Tibial nerve (tissue), 4 donors: ENCODE measurements at regions not wholly inside any gene's neighbourhood (a gene's known extent, or its start where the extent isn't known, plus 50 kb on each side); places are given as distances from the start of the nearest gene placed in this dataset.

Experiments
- DNase-seq, 2 donors: peaks; one replicate each; pipeline ENCODE4 v3.0.0-alpha.2; 2019; ENCODE audit warnings: low spot score in 2 of 2
- H3K27ac ChIP-seq, 4 donors: fragments of 200-600 bp; sonication (generic) in 3 of 4; one replicate each; pipeline ENCODE4 v1.5.1; 2017 to 2019; ENCODE audit warnings: mild to moderate bottlenecking in 1 of 4
- H3K27me3 ChIP-seq, 2 donors: fragments of 200-600 bp; sonication (generic) in 1 of 2; one replicate each; pipeline versions ENCODE4 v1.5.1 to v1.6.0; 2017 to 2019
- H3K36me3 ChIP-seq, 3 donors: fragments of 200-600 bp; sonication (generic); one replicate each; pipeline ENCODE4 v1.5.1; 2018 to 2019
- H3K4me1 ChIP-seq, 4 donors: fragments of 200-600 bp; sonication (generic) in 3 of 4; one replicate each; pipeline ENCODE4 v1.5.1; 2017 to 2019
- H3K4me3 ChIP-seq, 4 donors: fragments of 200-600 bp; sonication (generic) in 3 of 4; one replicate each; pipeline ENCODE4 v1.5.1; 2017 to 2019; ENCODE audit warnings: mild to moderate bottlenecking in 1 of 4, moderate library complexity in 1 of 4
- H3K9me3 ChIP-seq, 4 donors: fragments of 200-600 bp; sonication (generic) in 3 of 4; one replicate each; pipeline ENCODE4 v1.5.1; 2017 to 2019
- EP300 ChIP-seq, 2 donors: sonication (generic); formaldehyde crosslinking; IDR thresholded peaks; one replicate each; pipeline ENCODE4 v1.6.1; 2017; ENCODE audit warnings: antibody characterized with exemption in 2 of 2, mild to moderate bottlenecking in 1 of 2
- POLR2A ChIP-seq, 2 donors: fragments of 450-650 bp; IDR thresholded peaks; one replicate each; pipeline ENCODE4 v1.6.1; 2017; ENCODE audit warnings: antibody characterized with exemption in 2 of 2, mild to moderate bottlenecking in 2 of 2, moderate library complexity in 2 of 2
- WGBS, 2 donors: methylation state at CpG; one replicate each; pipeline ENCODE4 v1.1.5; 2018; 5-methylcytosine and 5-hydroxymethylcytosine counted together
- TF ChIP-seq, protein P1 (sequence below), 5 experiments: fragments of 200-600 bp in 3 of 5; fragments of 450-650 bp in 2 of 5; sonication (generic) in 3 of 5; IDR thresholded peaks; one replicate each; pipeline ENCODE4 v1.5.1; 2016 to 2019; ENCODE audit warnings: antibody characterized with exemption in 5 of 5, mild to moderate bottlenecking in 3 of 5, moderate library complexity in 2 of 5

DNA sequence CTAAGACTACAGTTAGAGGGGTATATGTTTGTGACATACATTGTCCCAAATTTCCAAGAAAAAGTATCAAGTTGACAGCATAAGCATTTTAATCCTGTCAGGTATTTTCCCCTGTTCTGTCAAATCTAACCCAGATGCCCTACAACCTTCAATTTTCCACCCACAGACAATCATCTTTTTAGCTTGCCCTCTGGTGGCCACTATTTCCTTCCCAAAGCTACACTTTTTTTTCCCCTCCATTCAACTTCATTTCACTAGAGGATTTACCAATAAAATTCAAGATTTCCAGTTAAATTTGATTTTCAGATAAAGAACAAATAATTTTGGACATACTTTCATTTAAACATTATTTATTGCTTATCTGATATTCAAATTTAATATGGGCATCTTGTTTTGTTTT, 286.6 kb downstream of the TENT5A start:
- DNase-seq, result no peak
- H3K4me1 ChIP-seq, result no peaks in the 10 kb centered on the region
- H3K4me3 ChIP-seq, result no peak overlapping the region
- H3K27ac ChIP-seq, result no peak overlapping the region
- H3K27me3 ChIP-seq, result no peaks in the 10 kb centered on the region
- TF ChIP-seq, protein P1, sequence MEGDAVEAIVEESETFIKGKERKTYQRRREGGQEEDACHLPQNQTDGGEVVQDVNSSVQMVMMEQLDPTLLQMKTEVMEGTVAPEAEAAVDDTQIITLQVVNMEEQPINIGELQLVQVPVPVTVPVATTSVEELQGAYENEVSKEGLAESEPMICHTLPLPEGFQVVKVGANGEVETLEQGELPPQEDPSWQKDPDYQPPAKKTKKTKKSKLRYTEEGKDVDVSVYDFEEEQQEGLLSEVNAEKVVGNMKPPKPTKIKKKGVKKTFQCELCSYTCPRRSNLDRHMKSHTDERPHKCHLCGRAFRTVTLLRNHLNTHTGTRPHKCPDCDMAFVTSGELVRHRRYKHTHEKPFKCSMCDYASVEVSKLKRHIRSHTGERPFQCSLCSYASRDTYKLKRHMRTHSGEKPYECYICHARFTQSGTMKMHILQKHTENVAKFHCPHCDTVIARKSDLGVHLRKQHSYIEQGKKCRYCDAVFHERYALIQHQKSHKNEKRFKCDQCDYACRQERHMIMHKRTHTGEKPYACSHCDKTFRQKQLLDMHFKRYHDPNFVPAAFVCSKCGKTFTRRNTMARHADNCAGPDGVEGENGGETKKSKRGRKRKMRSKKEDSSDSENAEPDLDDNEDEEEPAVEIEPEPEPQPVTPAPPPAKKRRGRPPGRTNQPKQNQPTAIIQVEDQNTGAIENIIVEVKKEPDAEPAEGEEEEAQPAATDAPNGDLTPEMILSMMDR (IDR thresholded peaks at IDR 0.05), result peak in 4 of 5 experiments; percentile 16 to 51 (median 24)
- TF ChIP-seq EP300 (IDR thresholded peaks at IDR 0.05) (no peak), POLR2A (IDR thresholded peaks at IDR 0.05) (no peak)
- H3K36me3 ChIP-seq, result no peaks in the 10 kb centered on the region
- peaks cover 0 to 8% (median 2%) of the 10 kb centered on the region in 4 donors for H3K9me3 ChIP-seq

DNA sequence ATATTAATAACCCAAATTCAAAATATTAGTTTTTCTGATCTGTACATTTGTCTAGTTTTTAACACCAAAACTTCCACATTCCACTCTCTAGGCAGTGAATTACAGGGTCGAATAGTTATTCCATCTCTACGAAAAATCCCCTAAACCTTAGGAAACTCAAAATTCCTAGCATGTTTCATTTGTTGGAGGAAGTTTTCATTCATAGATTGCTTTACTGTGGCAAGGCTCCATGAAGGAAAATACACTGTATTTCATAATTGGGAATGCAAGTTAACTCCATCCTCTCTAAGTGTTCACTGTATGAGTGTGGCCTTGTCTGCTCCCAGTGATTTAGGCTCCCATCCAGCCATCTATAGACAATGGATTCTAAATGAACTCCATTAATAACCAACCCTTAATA, 296.1 kb downstream of the TENT5A start:
- DNase-seq, result no peak
- 25 to 35% methylated on average over 2 of the region's 2 CpGs for WGBS, 2 donors
- no peak overlapping the region for H3K4me3 ChIP-seq
- no peaks in the 10 kb centered on the region for H3K36me3 ChIP-seq
- no peaks in the 10 kb centered on the region for H3K4me1 ChIP-seq
- no peak overlapping the region for H3K27ac ChIP-seq
- no peaks in the 10 kb centered on the region for H3K27me3 ChIP-seq
- TF ChIP-seq, protein P1 (IDR thresholded peaks at IDR 0.05), result no peak
- TF ChIP-seq POLR2A (IDR thresholded peaks at IDR 0.05), result no peak
- no peak for TF ChIP-seq EP300 (IDR thresholded peaks at IDR 0.05)
- peaks cover 0 to 5% (median 0%) of the 10 kb centered on the region in 4 donors for H3K9me3 ChIP-seq

DNA sequence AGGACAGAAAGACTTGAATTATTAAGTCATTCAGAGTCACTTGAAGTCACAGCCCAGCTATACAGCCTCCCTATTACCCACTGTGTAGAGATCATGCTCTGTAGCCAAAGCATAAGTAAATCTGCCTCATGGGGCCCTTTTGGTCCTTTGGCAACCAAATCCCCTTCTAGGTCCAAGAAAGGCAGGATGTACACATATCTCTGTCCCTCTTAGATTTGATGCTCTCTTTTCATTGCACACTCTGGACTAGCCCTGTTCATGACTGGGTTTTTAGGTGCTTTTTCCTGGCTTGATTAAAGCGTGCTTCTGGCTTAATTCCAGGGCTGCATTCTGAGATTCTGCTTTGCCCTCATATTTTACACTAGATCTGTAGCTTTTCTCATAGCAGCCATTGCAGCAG, 296.8 kb downstream of the TENT5A start:
- Histone ChIP-seq H3K27me3 (no peaks in the 10 kb centered on the region), H3K9me3 (peaks cover 0 to 4% (median 0%) of the 10 kb centered on the region in 4 donors), H3K4me1 (no peaks in the 10 kb centered on the region), H3K4me3 (no peak overlapping the region), H3K36me3 (no peaks in the 10 kb centered on the region), H3K27ac (no peak overlapping the region)
- no peak for TF ChIP-seq EP300 (IDR thresholded peaks at IDR 0.05)
- TF ChIP-seq, protein P1 (IDR thresholded peaks at IDR 0.05), result no peak
- no peak for TF ChIP-seq POLR2A (IDR thresholded peaks at IDR 0.05)
- DNase-seq, result no peak
- WGBS, 2 donors, result 44 to 48% methylated on average over 1 of the region's 1 CpG

DNA sequence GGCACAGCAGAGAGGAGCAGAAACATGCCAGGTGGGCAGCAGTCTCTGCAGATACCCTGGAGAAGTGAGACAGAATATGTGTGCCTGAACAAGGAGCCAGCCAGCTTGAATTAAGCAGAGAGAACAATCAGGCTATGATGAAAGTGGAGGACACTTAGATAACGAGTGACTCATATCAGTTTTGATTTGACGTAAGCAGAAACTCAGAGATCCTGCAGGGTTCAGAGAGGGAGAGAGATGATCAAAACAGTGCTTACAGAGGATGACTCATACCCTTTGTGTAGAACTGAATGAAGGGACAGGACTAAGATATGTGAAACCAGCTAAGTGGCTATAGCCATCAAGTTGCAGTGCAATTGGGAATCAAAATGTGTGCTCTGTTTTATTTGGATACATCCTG, 300.7 kb downstream of the TENT5A start:
- Histone ChIP-seq H3K4me3 (no peak overlapping the region), H3K27ac (no peak overlapping the region), H3K9me3 (no peaks in the 10 kb centered on the region), H3K27me3 (no peaks in the 10 kb centered on the region), H3K4me1 (no peaks in the 10 kb centered on the region), H3K36me3 (no peaks in the 10 kb centered on the region)
- WGBS, 2 donors, result 51 to 56% methylated on average over 2 of the region's 2 CpGs
- DNase-seq, result no peak
- TF ChIP-seq, protein P1 (IDR thresholded peaks at IDR 0.05), result no peak
- TF ChIP-seq EP300 (IDR thresholded peaks at IDR 0.05) (no peak), POLR2A (IDR thresholded peaks at IDR 0.05) (no peak)

DNA sequence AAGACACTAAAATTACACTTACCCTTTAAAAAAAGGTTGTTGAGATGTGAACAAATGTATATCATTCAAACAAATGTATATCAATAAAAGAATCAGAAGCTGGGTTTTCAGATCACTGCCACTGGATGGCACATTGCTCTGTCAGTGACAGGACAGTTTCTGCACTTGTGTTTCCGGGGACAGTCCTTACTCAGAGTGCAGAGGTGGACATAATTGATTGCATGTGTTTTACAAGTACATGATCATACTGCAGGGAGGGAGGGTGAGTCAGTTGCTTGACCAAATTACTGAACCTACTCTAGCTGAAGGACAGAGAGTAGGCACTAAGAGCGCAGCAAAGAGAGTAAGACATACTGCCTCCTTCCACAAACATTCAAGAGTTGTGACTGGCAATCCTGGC, 302.3 kb downstream of the TENT5A start:
- TF ChIP-seq POLR2A (IDR thresholded peaks at IDR 0.05), result no peak
- TF ChIP-seq EP300 (IDR thresholded peaks at IDR 0.05), result no peak
- TF ChIP-seq, protein P1 (IDR thresholded peaks at IDR 0.05), result no peak
- DNase-seq, result no peak
- Histone ChIP-seq H3K4me3 (no peak overlapping the region), H3K4me1 (no peaks in the 10 kb centered on the region), H3K9me3 (no peaks in the 10 kb centered on the region), H3K36me3 (no peaks in the 10 kb centered on the region), H3K27me3 (no peaks in the 10 kb centered on the region), H3K27ac (no peak overlapping the region)
- 54 to 57% methylated on average over 2 of the region's 2 CpGs for WGBS, 2 donors
